ENCODE measurements at regions not wholly inside any gene's neighbourhood (a gene's known extent, or its start where the extent isn't known, plus 50 kb on each side); places are given as distances from the start of the nearest gene placed in this dataset.

GRCh38 chr13:34553376-34553775 is 388.7 kb upstream of the NBEA start:
- no peak for TF ChIP-seq CTCF (IDR thresholded peaks at IDR 0.05)
- TF ChIP-seq POLR2A (IDR thresholded peaks at IDR 0.05): no peak
